Islet precursor cell (in vitro differentiated cells): ENCODE measurements at regions not wholly inside any gene's neighbourhood (a gene's known extent, or its start where the extent isn't known, plus 50 kb on each side); places are given as distances from the start of the nearest gene placed in this dataset.
"Not testable (repeated sequence)": the region's sequence is repeated elsewhere in the genome, so short reads cannot be mapped to it uniquely, and the experiment has no call there.

Source experiments
- DNase-seq: peaks from one replicate; pipeline ENCODE4 v3.0.0-alpha.2; 2018

- no peak for DNase-seq
These were observed 51.0 kb upstream of the PHF24 start for GRCh38 chr9:34907044-34907443.

- peak; percentile 87 for DNase-seq
These were observed 58.4 kb upstream of the PHF24 start for GRCh38 chr9:34899535-34900158.

GRCh38 chr9:34898846-34899245, 59.2 kb upstream of the PHF24 start:
- no peak for DNase-seq

GRCh38 chr9:34896112-34896511, 62.0 kb upstream of the PHF24 start:
- DNase-seq = no peak

- DNase-seq = no peak
These were observed 65.2 kb upstream of the PHF24 start for GRCh38 chr9:34892886-34893285.

- no peak for DNase-seq
These were observed 66.7 kb upstream of the PHF24 start for GRCh38 chr9:34891386-34891785.

GRCh38 chr9:34887841-34888240, 70.2 kb upstream of the PHF24 start:
- no peak for DNase-seq

- DNase-seq = no peak
These were observed 73.3 kb upstream of the PHF24 start for GRCh38 chr9:34884747-34885189.

- no peak for DNase-seq
These were observed 82.0 kb upstream of the PHF24 start for GRCh38 chr9:34876096-34876495.

- no peak for DNase-seq
These were observed 88.7 kb upstream of the PHF24 start for GRCh38 chr9:34869390-34869789.

GRCh38 chr9:34866614-34867013, 91.5 kb upstream of the PHF24 start:
- no peak for DNase-seq

GRCh38 chr9:34863426-34863825, 94.7 kb upstream of the PHF24 start:
- no peak for DNase-seq

GRCh38 chr9:34862836-34863235, 95.2 kb upstream of the PHF24 start:
- no peak for DNase-seq

- no peak for DNase-seq
These were observed 96.0 kb upstream of the PHF24 start for GRCh38 chr9:34862043-34862442.

- not testable (repeated sequence) for DNase-seq
These were observed 103.1 kb upstream of the PHF24 start for GRCh38 chr9:34855016-34855415.

GRCh38 chr9:34830068-34830467, 120.1 kb upstream of the CCL21 start:
- DNase-seq = no peak

GRCh38 chr9:34826999-34827538, 117.1 kb upstream of the CCL21 start:
- no peak for DNase-seq

- no peak for DNase-seq
These were observed 115.8 kb upstream of the CCL21 start for GRCh38 chr9:34825775-34826174.

- DNase-seq = no peak
These were observed 113.8 kb upstream of the CCL21 start for GRCh38 chr9:34823778-34824177.

GRCh38 chr9:34810187-34810524, 100.2 kb upstream of the CCL21 start:
- DNase-seq = no peak

- peak; percentile 78 for DNase-seq
These were observed 99.7 kb upstream of the CCL21 start for GRCh38 chr9:34809504-34810186.

GRCh38 chr9:34802916-34803315, 93.0 kb upstream of the CCL21 start:
- no peak for DNase-seq

GRCh38 chr9:34797367-34797766, 87.4 kb upstream of the CCL21 start:
- no peak for DNase-seq

- DNase-seq = no peak
These were observed 87.0 kb upstream of the CCL21 start for GRCh38 chr9:34796924-34797323.

- no peak for DNase-seq
These were observed 83.5 kb upstream of the CCL21 start for GRCh38 chr9:34793428-34793827.
